Skeletal muscle tissue (tissue), 3 donors: ENCODE measurements at regions not wholly inside any gene's neighbourhood (a gene's known extent, or its start where the extent isn't known, plus 50 kb on each side); places are given as distances from the start of the nearest gene placed in this dataset.

Experiments used
- H3K27ac ChIP-seq: one replicate; pipeline ENCODE4 v1.7.0; 2013; ENCODE audit warnings: mild to moderate bottlenecking, low read depth, low read length, inconsistent platforms
- H3K27me3 ChIP-seq, 3 donors: one replicate each; pipeline ENCODE4 v1.7.0; 2013; ENCODE audit warnings: low read length in 3 of 3; ENCODE audit not compliant: control insufficient read depth in 3 of 3, insufficient read depth in 3 of 3
- H3K36me3 ChIP-seq, 3 donors: one replicate each; pipeline ENCODE4 v1.7.0; 2013; ENCODE audit warnings: low read length in 3 of 3; ENCODE audit not compliant: control insufficient read depth in 3 of 3, insufficient read depth in 3 of 3
- H3K4me1 ChIP-seq, 3 donors: one replicate each; pipeline ENCODE4 v1.7.0; 2013; ENCODE audit warnings: low read length in 3 of 3, mild to moderate bottlenecking in 3 of 3; ENCODE audit not compliant: control insufficient read depth in 3 of 3, insufficient read depth in 3 of 3
- H3K4me3 ChIP-seq, 3 donors: one replicate each; pipeline ENCODE4 v1.7.0; 2013; ENCODE audit warnings: low read length in 3 of 3
- H3K9ac ChIP-seq, 3 donors: one replicate each; pipeline ENCODE4 v1.7.0; 2013; ENCODE audit warnings: low read length in 3 of 3, mild to moderate bottlenecking in 3 of 3, moderate library complexity in 2 of 3, low read depth in 1 of 3
- H3K9me3 ChIP-seq, 3 donors: one replicate each; pipeline ENCODE4 v1.7.0; 2013; ENCODE audit warnings: low read length in 3 of 3; ENCODE audit not compliant: control insufficient read depth in 3 of 3
- donor health status: Osteomylitis.

DNA sequence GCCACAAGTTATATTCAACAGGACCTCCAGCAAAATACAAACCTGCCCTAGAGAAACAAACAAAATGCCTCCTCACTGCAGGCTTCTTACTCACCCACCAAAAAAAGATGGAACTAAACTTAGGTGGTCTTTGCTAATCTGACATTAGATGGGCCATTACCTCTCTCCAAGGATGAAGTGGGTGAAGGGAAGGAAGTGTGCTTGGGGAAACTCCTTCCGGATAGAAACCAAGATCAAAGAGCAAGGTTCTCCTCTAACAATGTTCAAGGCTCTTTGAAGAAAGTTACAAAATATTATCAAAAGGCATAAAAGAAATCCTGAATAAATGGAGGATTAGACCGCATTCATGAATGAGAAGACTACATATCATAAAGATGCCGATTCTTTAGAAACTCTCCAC lies 187.5 kb downstream of the ADSS2 start:
- H3K4me3 ChIP-seq = no peak overlapping the region
- no peaks in the 10 kb centered on the region for H3K27me3 ChIP-seq

DNA sequence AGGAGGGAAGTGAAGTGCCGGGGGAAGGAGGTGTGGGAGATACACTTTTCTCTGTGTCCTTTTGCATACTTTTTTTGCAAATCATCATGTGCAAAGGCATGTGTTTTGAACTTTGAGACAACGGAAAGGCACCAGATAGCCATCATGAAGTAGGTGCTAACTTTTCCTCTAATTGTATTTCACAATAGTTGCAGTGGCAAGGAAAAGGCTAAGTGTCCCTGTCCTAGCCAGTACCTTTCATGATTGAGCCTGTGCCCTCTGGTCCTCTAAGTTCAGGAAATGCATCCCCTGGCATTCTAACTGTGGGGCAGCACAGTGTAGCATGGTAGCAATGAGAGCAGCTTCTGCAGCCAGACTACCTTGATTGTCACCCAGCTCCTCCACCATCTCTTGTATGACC lies 186.2 kb downstream of the ADSS2 start:
- Histone ChIP-seq H3K4me1 (peaks cover 0 to 6% (median 0%) of the 10 kb centered on the region in 3 donors), H3K36me3 (no peaks in the 10 kb centered on the region), H3K4me3 (no peak overlapping the region), H3K9me3 (peaks cover 0 to under 1% (median 0%) of the 10 kb centered on the region in 3 donors), H3K9ac (no peak overlapping the region), H3K27me3 (no peaks in the 10 kb centered on the region), H3K27ac (no peak overlapping the region)

More for the DNA sequence above, 187.5 kb downstream of the ADSS2 start:
- Histone ChIP-seq H3K4me1 (peaks cover 0 to 6% (median 0%) of the 10 kb centered on the region in 3 donors), H3K9me3 (no peaks in the 10 kb centered on the region), H3K36me3 (no peaks in the 10 kb centered on the region), H3K9ac (no peak overlapping the region), H3K27ac (no peak overlapping the region)

DNA sequence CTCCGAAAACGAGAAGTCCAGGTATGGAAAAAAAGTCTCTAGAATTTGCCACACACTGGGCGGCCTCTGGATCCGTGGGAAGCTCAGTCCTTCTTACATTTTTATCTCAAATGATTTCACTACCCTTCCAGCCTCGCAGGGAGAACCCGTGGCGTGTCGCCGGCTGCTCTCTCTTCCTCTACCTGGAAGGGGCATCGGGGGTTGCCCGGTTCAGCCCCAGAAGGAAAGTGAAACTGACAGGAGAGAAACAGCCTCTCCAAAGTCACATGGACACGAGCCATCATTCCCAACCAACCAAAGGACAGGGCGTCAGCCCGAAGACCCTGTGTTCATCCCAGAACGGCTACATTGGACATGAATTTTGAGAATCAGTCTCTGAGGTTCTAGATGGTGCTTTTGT lies 182.5 kb downstream of the ADSS2 start:
- no peak overlapping the region for H3K27ac ChIP-seq
- no peak overlapping the region for H3K4me3 ChIP-seq
- no peak overlapping the region for H3K9ac ChIP-seq
- H3K27me3 ChIP-seq = no peaks in the 10 kb centered on the region
- no peaks in the 10 kb centered on the region for H3K36me3 ChIP-seq
- peaks cover 0 to 3% (median 0%) of the 10 kb centered on the region in 3 donors for H3K9me3 ChIP-seq
- H3K4me1 ChIP-seq = peaks cover 4 to 14% (median 5%) of the 10 kb centered on the region in 3 donors

DNA sequence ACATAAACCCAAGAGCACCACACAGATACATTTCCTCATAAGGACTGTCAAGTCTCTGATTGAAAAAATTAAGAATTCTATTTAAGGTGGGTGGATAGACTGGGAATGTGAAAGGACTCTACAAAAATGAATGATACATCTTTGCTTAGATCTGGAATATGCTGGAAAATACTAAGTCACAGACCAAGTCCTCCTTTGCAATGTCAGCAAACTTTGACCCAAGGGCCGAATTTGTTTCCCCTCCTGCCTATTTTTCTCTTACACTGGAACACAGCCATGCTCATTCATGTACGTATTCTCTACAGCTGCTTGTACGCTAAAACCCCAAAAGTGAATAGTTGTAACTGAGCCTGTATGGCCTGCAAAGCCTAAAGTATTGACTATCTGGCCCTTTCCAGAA lies 180.7 kb downstream of the ADSS2 start:
- Histone ChIP-seq H3K4me1 (peaks cover 4 to 10% (median 5%) of the 10 kb centered on the region in 3 donors), H3K4me3 (no peak overlapping the region), H3K36me3 (no peaks in the 10 kb centered on the region), H3K27me3 (no peaks in the 10 kb centered on the region), H3K9ac (no peak overlapping the region), H3K27ac (no peak overlapping the region), H3K9me3 (peaks cover 0 to 3% (median 0%) of the 10 kb centered on the region in 3 donors)

DNA sequence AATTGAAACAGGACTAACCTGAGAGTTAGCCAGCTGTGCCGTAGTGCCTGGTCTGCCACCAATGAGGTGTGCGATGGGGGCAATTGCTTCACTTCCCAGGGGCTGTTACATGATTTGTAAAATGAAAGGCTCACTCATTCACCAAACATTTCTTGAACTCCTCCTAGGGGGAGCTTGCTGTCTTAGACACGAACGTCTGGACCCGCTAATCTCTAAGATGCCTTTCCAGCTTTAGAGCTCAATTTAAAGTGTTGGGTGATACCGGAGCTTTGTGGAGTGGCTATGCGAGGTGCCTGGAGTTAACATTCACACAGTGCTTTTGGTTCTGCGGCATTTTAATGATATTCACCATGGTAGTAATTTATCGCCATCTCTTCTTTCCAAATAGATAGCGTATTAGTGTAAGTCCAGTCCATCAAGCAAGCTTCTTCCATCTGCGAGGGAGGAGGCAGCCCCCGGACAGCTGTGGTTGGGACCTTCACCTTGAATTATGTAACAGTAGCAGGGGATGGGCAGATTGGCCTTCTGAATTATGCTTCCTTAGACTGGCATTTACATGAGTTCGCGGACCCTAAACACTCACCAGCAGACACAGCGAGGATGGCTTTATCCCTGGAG lies 179.9 kb downstream of the ADSS2 start:
- Histone ChIP-seq H3K9ac (no peak overlapping the region), H3K4me3 (no peak overlapping the region), H3K27ac (no peak overlapping the region), H3K36me3 (no peaks in the 10 kb centered on the region), H3K27me3 (no peaks in the 10 kb centered on the region), H3K4me1 (peaks cover 4 to 8% (median 5%) of the 10 kb centered on the region in 3 donors), H3K9me3 (peaks cover 0 to 3% (median 0%) of the 10 kb centered on the region in 3 donors)

DNA sequence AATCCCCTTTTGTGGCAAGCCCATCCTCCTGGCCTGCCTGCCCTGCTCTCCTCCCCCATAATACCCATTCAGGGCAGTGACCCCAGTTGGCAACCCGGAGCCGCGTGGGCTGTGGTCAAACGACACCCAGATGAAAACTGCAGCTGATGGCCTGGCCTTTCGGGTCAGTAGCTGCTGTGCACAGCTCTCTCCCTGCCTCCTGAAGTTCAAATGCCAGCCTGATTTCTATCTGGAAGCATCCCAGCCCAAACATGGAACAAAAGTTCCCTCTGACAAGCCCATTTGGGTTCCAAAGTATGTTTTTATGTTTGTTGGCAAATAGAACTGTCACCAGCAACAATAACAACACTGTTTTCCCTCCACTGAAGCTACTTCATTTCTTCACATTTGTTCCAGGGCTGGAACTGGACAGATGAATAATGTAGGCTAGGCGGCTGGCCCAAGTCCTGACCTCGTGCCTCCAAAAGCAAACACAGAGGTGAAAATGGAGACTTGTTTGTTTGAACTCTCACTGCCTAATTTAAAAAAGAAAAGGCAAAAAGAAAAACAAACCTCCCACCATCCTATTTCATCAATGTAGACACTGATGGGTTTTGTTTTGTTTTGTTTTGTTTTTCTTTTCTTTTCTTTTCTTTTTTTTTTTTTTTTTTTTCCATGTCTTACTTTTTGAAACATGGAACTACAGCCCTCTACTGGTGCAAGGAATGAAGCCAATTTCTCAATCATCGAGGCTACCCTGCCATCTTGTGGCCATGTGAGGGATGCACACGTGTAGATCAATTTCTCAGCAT lies 179.0 kb downstream of the ADSS2 start:
- Histone ChIP-seq H3K27ac (peak overlapping the region; percentile 45), H3K4me3 (no peak overlapping the region), H3K4me1 (peaks cover 4 to 8% (median 5%) of the 10 kb centered on the region in 3 donors), H3K36me3 (no peaks in the 10 kb centered on the region), H3K27me3 (no peaks in the 10 kb centered on the region), H3K9me3 (peaks cover 0 to 3% (median 0%) of the 10 kb centered on the region in 3 donors), H3K9ac (peak overlapping the region in 1 of 3 donors; percentile 35)

DNA sequence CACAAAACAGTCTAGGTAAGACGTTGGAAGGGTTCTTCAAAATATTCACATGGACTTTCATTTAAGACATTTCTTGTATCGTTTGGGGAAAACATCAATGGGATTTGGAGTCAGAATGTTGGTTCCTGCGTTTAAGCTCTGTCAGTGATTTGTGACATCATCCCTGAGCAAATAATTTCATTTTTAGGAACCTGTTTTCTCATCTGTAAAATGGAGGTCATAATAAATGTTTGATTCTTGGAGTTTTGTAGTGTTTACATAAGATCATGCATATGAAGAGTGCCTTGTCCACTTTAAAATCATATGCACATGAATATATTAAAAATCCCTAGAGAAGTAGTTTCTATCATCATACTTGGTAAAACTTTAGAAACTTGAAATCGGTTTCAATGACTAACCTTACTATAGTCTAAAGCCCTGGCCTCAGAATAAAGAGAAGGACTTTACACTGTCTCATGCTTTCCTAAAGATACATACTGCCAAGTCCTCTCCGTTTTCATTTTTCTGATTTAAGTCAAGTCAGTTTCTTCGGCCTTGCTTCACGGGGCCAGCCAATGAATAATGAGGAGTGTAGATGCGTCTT lies 178.4 kb downstream of the ADSS2 start:
- Histone ChIP-seq H3K4me1 (peaks cover 4 to 8% (median 5%) of the 10 kb centered on the region in 3 donors), H3K27ac (no peak overlapping the region), H3K36me3 (no peaks in the 10 kb centered on the region), H3K9me3 (peaks cover 0 to 3% (median 0%) of the 10 kb centered on the region in 3 donors), H3K27me3 (no peaks in the 10 kb centered on the region), H3K9ac (no peak overlapping the region), H3K4me3 (no peak overlapping the region)

DNA sequence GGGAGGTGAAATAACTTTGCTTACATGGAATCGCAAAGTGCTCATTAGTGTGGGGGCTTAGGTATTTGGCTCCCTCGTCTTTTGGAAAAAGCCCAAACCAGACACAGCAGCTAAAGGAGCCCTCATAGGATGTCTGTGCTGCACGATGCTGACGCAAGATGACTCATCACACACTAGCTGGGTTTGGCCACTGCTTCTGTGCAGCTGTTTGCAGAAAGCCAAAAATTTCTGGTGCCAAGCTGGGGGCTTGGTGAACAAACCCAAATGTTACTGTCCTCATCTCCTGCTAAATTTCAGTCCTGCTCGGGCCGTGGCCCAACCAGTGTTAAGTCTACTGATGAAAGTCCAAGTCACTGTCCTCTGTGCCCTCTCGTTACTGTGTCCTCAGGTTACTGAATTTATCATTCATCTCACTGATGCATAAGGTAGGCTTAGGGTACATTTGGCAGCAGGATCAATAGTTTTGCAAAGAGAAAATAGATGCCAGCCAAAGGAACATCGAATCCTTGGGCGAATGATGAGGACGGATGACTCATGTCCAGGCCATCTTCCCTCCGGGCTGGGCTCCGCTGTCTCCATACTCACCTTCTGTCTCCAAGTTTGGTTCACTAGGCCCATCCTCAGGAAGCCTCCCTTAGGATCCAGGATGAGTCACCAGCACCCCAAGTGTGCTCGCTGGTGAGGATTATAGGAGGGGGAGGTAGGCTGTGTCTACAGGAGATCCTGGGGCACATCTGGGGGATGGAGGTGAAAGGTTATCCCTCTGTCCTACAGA lies 177.7 kb downstream of the ADSS2 start:
- Histone ChIP-seq H3K36me3 (no peaks in the 10 kb centered on the region), H3K9ac (no peak overlapping the region), H3K9me3 (peaks cover 0 to 3% (median 0%) of the 10 kb centered on the region in 3 donors), H3K4me1 (peaks cover 4 to 8% (median 5%) of the 10 kb centered on the region in 3 donors), H3K27ac (no peak overlapping the region), H3K27me3 (no peaks in the 10 kb centered on the region), H3K4me3 (no peak overlapping the region)

DNA sequence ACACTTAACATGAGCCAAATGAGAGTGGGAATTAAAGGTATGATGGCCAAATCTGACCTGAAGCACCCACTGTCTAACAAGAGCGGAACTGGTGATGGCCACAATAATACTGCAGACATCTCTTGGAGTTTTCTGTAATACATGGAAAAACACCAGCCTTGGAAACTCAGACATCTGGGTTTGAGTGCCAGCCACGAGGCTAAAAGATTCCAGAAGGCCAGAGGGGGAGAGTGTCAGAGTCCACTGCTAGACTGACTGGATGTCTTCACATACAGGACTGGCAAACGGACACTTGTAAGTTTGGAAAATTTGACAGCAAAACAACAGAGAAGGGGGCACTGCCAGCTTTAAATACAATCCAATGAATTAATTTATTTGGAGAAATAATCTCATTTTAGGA lies 175.1 kb downstream of the ADSS2 start:
- Histone ChIP-seq H3K27me3 (no peaks in the 10 kb centered on the region), H3K27ac (no peak overlapping the region), H3K4me3 (no peak overlapping the region)

More for the DNA sequence above, 175.1 kb downstream of the ADSS2 start:
- no peaks in the 10 kb centered on the region for H3K9me3 ChIP-seq
- H3K36me3 ChIP-seq = no peaks in the 10 kb centered on the region
- peaks cover 4 to 8% (median 5%) of the 10 kb centered on the region in 3 donors for H3K4me1 ChIP-seq
- no peak overlapping the region for H3K9ac ChIP-seq
